ENCODE measurements at regions not wholly inside any gene's neighbourhood (a gene's known extent, or its start where the extent isn't known, plus 50 kb on each side); places are given as distances from the start of the nearest gene placed in this dataset.
A peak's percentile ranks its signal among the peaks of the same experiment; 100 is the strongest.

DNA sequence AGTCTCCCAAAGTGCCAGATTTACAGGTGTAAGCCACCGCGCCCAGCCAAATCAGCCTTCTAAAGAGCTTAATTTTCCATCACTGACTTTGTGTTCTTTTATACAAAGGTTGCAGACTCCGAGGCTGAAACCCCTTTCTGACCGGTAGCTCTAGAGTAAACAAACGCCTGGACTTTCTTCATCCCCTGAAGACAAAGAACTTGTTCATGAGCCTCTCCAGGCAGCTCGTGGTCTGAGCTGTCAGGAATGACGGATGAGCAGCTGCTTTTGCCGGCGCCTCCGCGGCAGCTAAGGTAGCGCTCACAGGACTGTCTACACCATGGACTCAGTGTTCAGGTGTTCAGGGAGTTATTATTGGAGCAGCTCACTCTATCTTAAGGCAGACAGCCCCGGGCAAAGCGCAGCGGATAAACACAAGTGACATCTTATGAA is 128.5 kb upstream of the ERRFI1 start (continued):
- TF ChIP-seq TRAFD1 (CRISPR knock-in tag; IDR thresholded peaks at IDR 0.05; ENCODE audit: borderline replicate concordance) = no peak
- TF ChIP-seq ARHGAP35 (CRISPR knock-in tag; IDR thresholded peaks at IDR 0.05; ENCODE audit: borderline replicate concordance) = no peak
- no peak for TF ChIP-seq ZHX2 (IDR thresholded peaks at IDR 0.05; ENCODE audit: low read depth)
- peak; percentile 77; the same call in 1 of the 2 replicates for TF ChIP-seq ZHX2 (CRISPR knock-in tag; IDR thresholded peaks at IDR 0.05; ENCODE audit: borderline replicate concordance)
- TF ChIP-seq NR0B2 (CRISPR knock-in tag; IDR thresholded peaks at IDR 0.05) = no peak
- TF ChIP-seq SMAD1 (CRISPR knock-in tag; IDR thresholded peaks at IDR 0.05; ENCODE audit: borderline replicate concordance, low read depth) = no peak
- no peak for TF ChIP-seq ATRX (CRISPR knock-in tag; IDR thresholded peaks at IDR 0.05; ENCODE audit: borderline replicate concordance)
- TF ChIP-seq ZNF788 (CRISPR knock-in tag; IDR thresholded peaks at IDR 0.05; ENCODE audit: borderline replicate concordance) = peak; percentile 86; the same call in 1 of the 2 replicates
- TF ChIP-seq ZNF775 (CRISPR knock-in tag; IDR thresholded peaks at IDR 0.05; ENCODE audit: borderline replicate concordance) = 0 out of 2 replicates have a peak, but pooled peaks have one; percentile 62
- TF ChIP-seq HNRNPUL1 (IDR thresholded peaks at IDR 0.05; ENCODE audit: low read depth, low read length) = no peak
- no peak for TF ChIP-seq ETS1 (CRISPR knock-in tag; IDR thresholded peaks at IDR 0.05)
- 0 out of 2 replicates have a peak, but pooled peaks have one; percentile 63 for TF ChIP-seq ZNF543 (CRISPR knock-in tag; IDR thresholded peaks at IDR 0.05)
- TF ChIP-seq TIGD3 (CRISPR knock-in tag; IDR thresholded peaks at IDR 0.05; ENCODE audit: borderline replicate concordance) = no peak
- TF ChIP-seq, protein P1, sequence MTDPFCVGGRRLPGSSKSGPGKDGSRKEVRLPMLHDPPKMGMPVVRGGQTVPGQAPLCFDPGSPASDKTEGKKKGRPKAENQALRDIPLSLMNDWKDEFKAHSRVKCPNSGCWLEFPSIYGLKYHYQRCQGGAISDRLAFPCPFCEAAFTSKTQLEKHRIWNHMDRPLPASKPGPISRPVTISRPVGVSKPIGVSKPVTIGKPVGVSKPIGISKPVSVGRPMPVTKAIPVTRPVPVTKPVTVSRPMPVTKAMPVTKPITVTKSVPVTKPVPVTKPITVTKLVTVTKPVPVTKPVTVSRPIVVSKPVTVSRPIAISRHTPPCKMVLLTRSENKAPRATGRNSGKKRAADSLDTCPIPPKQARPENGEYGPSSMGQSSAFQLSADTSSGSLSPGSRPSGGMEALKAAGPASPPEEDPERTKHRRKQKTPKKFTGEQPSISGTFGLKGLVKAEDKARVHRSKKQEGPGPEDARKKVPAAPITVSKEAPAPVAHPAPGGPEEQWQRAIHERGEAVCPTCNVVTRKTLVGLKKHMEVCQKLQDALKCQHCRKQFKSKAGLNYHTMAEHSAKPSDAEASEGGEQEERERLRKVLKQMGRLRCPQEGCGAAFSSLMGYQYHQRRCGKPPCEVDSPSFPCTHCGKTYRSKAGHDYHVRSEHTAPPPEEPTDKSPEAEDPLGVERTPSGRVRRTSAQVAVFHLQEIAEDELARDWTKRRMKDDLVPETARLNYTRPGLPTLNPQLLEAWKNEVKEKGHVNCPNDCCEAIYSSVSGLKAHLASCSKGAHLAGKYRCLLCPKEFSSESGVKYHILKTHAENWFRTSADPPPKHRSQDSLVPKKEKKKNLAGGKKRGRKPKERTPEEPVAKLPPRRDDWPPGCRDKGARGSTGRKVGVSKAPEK (CRISPR knock-in tag; IDR thresholded peaks at IDR 0.05; ENCODE audit: borderline replicate concordance) = no peak
- no peak for TF ChIP-seq ZNF530 (CRISPR knock-in tag; IDR thresholded peaks at IDR 0.05; ENCODE audit: low read depth)
